ENCODE measurements at regions not wholly inside any gene's neighbourhood (a gene's known extent, or its start where the extent isn't known, plus 50 kb on each side); places are given as distances from the start of the nearest gene placed in this dataset.

- Histone ChIP-seq H3K9me2 (replicated peaks; ENCODE audit: low read length) (no peaks in the 10 kb centered on the region), H3F3A (ENCODE audit: low read length, unreplicated experiment) (no peaks in the 10 kb centered on the region), H2AFZ (ENCODE audit: low read length) (no peak overlapping the region), H3K9me3 (ENCODE audit: low read length) (no peaks in the 10 kb centered on the region), H3K27ac (ENCODE audit: low read length) (no peak overlapping the region), H3K27me3 (ENCODE audit: low read length) (no peaks in the 10 kb centered on the region), H4K20me1 (ENCODE audit: low read length) (no peaks in the 10 kb centered on the region), H3K79me2 (ENCODE audit: low read length) (no peaks in the 10 kb centered on the region), H3K36me3 (ENCODE audit: low read depth, low read length) (no peaks in the 10 kb centered on the region), H3K4me3 (ENCODE audit: low read length) (no peak overlapping the region), H3K4me2 (ENCODE audit: low read length) (no peak overlapping the region), H3K4me1 (ENCODE audit: insufficient read depth, low read length) (no peaks in the 10 kb centered on the region), H3K9ac (ENCODE audit: low read length) (no peak overlapping the region)
- no TSS peak for BruUV-seq (replicated peaks)
- no peak for DNase-seq
- ATAC-seq = no peak
- intact Hi-C loops (cut with micrococcal nuclease) = no loop called here
- ChIA-PET POLR2A (ENCODE audit: unreplicated experiment) (no interaction called here), CTCF (no interaction called here)
- TF ChIP-seq, protein P1, sequence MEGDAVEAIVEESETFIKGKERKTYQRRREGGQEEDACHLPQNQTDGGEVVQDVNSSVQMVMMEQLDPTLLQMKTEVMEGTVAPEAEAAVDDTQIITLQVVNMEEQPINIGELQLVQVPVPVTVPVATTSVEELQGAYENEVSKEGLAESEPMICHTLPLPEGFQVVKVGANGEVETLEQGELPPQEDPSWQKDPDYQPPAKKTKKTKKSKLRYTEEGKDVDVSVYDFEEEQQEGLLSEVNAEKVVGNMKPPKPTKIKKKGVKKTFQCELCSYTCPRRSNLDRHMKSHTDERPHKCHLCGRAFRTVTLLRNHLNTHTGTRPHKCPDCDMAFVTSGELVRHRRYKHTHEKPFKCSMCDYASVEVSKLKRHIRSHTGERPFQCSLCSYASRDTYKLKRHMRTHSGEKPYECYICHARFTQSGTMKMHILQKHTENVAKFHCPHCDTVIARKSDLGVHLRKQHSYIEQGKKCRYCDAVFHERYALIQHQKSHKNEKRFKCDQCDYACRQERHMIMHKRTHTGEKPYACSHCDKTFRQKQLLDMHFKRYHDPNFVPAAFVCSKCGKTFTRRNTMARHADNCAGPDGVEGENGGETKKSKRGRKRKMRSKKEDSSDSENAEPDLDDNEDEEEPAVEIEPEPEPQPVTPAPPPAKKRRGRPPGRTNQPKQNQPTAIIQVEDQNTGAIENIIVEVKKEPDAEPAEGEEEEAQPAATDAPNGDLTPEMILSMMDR (conservative IDR thresholded peaks at IDR 0.05; ENCODE audit: low read depth, low read length) = no peak
- TF ChIP-seq EZH2 (IDR thresholded peaks at IDR 0.05; ENCODE audit: low read length, unreplicated experiment) (no peak), EZH2phosphoT487 (IDR thresholded peaks at IDR 0.05; ENCODE audit: borderline replicate concordance, low read length) (no peak)
Measured at GRCh38 chr5:3140117-3140516, 388.6 kb upstream of the IRX2 start.

- BruUV-seq (replicated peaks) = no TSS peak
- H3K27me3 ChIP-seq (ENCODE audit: low read length) = no peaks in the 10 kb centered on the region
- TF ChIP-seq, protein P1 (conservative IDR thresholded peaks at IDR 0.05; ENCODE audit: low read depth, low read length) = no peak
- no peak for TF ChIP-seq EZH2phosphoT487 (IDR thresholded peaks at IDR 0.05; ENCODE audit: borderline replicate concordance, low read length)
- no peak for TF ChIP-seq EZH2 (IDR thresholded peaks at IDR 0.05; ENCODE audit: low read length, unreplicated experiment)
- ATAC-seq (no peak), DNase-seq (no peak)
- H3F3A ChIP-seq (ENCODE audit: low read length, unreplicated experiment) = no peaks in the 10 kb centered on the region
- ChIA-PET CTCF (no interaction called here), POLR2A (ENCODE audit: unreplicated experiment) (no interaction called here)
- H3K4me2 ChIP-seq (ENCODE audit: low read length) = no peak overlapping the region
- no peaks in the 10 kb centered on the region for H4K20me1 ChIP-seq (ENCODE audit: low read length)
- no peaks in the 10 kb centered on the region for H3K79me2 ChIP-seq (ENCODE audit: low read length)
- H3K4me1 ChIP-seq (ENCODE audit: insufficient read depth, low read length) = no peaks in the 10 kb centered on the region
- H3K4me3 ChIP-seq (ENCODE audit: low read length) = no peak overlapping the region
- H3K9me2 ChIP-seq (replicated peaks; ENCODE audit: low read length) = no peaks in the 10 kb centered on the region
- no peak overlapping the region for H3K9ac ChIP-seq (ENCODE audit: low read length)
- no peaks in the 10 kb centered on the region for H3K9me3 ChIP-seq (ENCODE audit: low read length)
- H3K36me3 ChIP-seq (ENCODE audit: low read depth, low read length) = no peaks in the 10 kb centered on the region
- intact Hi-C loops (cut with micrococcal nuclease) = no loop called here
- H3K27ac ChIP-seq (ENCODE audit: low read length) = no peak overlapping the region
- H2AFZ ChIP-seq (ENCODE audit: low read length) = no peak overlapping the region
Measured at GRCh38 chr5:3139499-3139931, 388.0 kb upstream of the IRX2 start.

DNA sequence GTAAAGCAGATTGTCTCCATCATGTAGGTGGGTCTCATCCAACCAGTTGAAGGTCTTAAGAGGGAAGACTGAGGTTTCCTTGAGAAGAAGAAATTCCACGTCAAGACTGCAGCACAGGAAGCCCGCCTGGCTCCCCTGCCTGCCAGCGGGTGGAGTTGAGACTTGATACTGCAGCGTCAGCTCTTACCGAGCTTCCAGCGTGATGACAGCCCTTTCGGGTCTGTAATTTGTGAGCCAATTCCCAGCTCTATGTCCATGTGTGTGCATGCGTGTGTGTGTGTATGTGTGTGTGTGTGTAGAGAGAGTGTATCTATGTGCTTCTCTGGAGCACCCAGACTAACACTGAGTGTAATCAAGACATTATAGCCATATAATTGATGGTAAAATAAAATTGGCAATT, 379.7 kb upstream of the IRX2 start:
- no peak overlapping the region for H2AFZ ChIP-seq (ENCODE audit: low read length)
- no peaks in the 10 kb centered on the region for H3K9me2 ChIP-seq (replicated peaks; ENCODE audit: low read length)
- no peak overlapping the region for H3K4me2 ChIP-seq (ENCODE audit: low read length)
- H3K9me3 ChIP-seq (ENCODE audit: low read length) = no peaks in the 10 kb centered on the region
- H4K20me1 ChIP-seq (ENCODE audit: low read length) = no peaks in the 10 kb centered on the region
- no peaks in the 10 kb centered on the region for H3K4me1 ChIP-seq (ENCODE audit: insufficient read depth, low read length)
- no peaks in the 10 kb centered on the region for H3F3A ChIP-seq (ENCODE audit: low read length, unreplicated experiment)
- ATAC-seq (no peak), DNase-seq (no peak)
- intact Hi-C loops (cut with micrococcal nuclease) = no loop called here
- POLR2A ChIA-PET (ENCODE audit: unreplicated experiment) = no interaction called here
- H3K4me3 ChIP-seq (ENCODE audit: low read length) = no peak overlapping the region
- no peak overlapping the region for H3K9ac ChIP-seq (ENCODE audit: low read length)
- CTCF ChIA-PET = no interaction called here
- H3K27me3 ChIP-seq (ENCODE audit: low read length) = no peaks in the 10 kb centered on the region
- BruUV-seq (replicated peaks) = no TSS peak
- TF ChIP-seq EZH2 (IDR thresholded peaks at IDR 0.05; ENCODE audit: low read length, unreplicated experiment) = no peak
- TF ChIP-seq, protein P1 (conservative IDR thresholded peaks at IDR 0.05; ENCODE audit: low read depth, low read length) = no peak
- no peak for TF ChIP-seq EZH2phosphoT487 (IDR thresholded peaks at IDR 0.05; ENCODE audit: borderline replicate concordance, low read length)
- no peak overlapping the region for H3K27ac ChIP-seq (ENCODE audit: low read length)
- H3K36me3 ChIP-seq (ENCODE audit: low read depth, low read length) = no peaks in the 10 kb centered on the region
- H3K79me2 ChIP-seq (ENCODE audit: low read length) = no peaks in the 10 kb centered on the region
